ENCODE measurements at regions not wholly inside any gene's neighbourhood (a gene's known extent, or its start where the extent isn't known, plus 50 kb on each side); places are given as distances from the start of the nearest gene placed in this dataset.

DNA sequence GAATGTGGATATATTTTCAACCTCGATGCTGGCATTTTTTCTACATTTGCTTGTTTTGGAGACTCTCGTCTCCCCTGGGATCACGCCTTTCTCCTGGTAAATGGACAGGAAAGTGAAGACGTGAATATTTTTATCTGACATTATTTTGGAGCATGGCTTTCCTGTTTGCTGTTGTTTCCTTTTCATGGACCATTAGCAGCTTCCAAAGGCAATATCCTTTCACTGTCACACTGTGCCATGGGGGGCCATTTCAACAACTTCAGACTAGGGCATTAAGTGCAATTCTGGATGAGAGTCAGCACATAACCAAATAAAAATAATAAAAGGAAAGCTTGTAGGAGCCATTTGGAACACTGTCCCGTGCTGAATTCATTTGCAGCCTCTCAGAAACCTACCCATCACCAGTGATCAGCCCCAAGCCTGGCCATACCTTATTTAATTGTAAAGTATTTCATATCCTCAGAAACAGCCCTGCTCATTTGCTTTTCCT is 75.9 kb upstream of the NEUROD6 start:
- no peak for TF ChIP-seq CTCF (IDR thresholded peaks at IDR 0.05)
- TF ChIP-seq POLR2AphosphoS5 (IDR thresholded peaks at IDR 0.05; ENCODE audit: insufficient read depth in 1 of 2, low read depth in 1 of 2), result no peak

Measured in vagina (tissue), 2 donors.